HL-60/S4 (cell line): ENCODE measurements at regions not wholly inside any gene's neighbourhood (a gene's known extent, or its start where the extent isn't known, plus 50 kb on each side); places are given as distances from the start of the nearest gene placed in this dataset.
"Not testable (repeated sequence)": the region's sequence is repeated elsewhere in the genome, so short reads cannot be mapped to it uniquely, and the experiment has no call there.

Experiments
- in situ Hi-C: fragments of 300-500 bp; cut with MboI; formaldehyde crosslinking; loops from 2 replicates; pipeline ENCODE4 v1.14.3; 2022; ENCODE audit warnings: low sequenced_read_pairs

DNA sequence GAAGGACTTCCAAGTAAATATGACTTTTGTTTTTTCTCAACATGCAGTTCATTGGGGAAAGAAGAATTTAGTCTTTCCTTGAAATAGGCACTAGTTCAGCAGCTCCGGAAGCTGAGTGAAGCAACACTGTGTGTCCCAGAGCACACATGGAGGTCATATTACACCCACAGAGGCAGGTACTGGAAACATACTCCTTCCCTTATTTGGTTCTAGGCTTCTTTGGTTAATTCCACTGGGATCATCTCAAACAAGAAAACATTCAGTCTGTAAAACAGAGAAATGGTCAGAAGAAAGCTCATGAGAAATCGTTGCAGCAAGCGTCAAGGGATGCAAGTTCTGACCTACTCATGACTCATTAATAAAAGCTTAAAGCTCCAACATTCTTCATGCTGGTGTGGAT lies 175.1 kb upstream of the PCSK5 start:
- in situ Hi-C loops, result no loop called here

DNA sequence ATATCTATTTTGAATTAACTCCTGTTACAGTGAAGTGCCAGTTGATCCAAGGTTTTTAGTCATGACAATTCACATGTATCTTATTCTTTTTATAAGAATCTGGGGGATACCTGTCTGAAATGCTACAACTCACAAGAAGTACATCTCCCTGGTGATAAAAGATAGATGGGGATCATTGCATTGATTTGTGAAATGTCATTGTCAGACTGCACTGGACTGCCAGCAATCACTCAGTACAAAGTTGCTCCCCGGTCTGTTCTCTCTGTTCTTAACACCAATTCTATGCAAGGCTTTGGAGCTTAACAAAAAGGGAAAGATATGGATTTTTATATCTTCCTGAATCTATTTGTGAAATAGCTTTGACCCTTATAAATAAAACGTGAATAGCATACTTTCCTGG lies 171.8 kb upstream of the PCSK5 start:
- in situ Hi-C loops, result no loop called here

DNA sequence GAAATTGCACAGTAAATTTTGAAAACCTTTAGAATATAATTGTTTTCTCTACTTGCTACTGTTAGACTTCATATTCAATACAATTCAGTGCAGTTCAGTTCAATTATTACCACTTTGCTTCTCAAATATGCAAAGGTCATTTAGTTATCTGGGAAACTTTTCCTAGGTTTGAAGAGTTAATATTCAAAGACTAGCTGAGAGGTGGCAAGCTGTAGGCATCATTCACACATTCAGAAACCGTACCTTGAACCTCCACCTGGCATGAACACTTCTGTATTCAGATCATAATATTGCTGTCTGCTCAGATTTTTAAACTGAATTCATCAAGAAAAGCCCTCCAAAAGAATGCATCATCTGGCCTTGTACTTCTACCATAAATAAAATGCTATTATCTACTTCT lies 162.1 kb upstream of the PCSK5 start:
- in situ Hi-C loops, result no loop called here

DNA sequence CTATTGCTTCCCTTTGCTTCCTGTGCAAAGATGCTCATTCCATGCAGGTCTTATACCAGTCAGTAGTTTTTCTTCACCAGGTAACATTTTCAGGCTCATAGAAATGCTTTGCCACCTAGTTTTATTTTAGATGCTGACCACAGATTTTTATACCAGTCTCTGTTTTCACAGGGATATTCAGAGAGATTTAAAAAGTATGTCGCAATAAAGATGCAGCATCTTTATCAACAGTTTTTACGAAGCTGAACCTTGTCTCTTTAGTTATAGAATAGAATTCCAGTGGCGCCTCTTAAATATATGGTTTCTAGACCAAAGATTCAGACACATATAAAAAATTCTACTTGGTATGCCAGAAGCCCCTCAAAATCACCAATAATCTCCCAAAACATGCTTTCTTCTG lies 155.7 kb upstream of the PCSK5 start:
- in situ Hi-C loops, result no loop called here

DNA sequence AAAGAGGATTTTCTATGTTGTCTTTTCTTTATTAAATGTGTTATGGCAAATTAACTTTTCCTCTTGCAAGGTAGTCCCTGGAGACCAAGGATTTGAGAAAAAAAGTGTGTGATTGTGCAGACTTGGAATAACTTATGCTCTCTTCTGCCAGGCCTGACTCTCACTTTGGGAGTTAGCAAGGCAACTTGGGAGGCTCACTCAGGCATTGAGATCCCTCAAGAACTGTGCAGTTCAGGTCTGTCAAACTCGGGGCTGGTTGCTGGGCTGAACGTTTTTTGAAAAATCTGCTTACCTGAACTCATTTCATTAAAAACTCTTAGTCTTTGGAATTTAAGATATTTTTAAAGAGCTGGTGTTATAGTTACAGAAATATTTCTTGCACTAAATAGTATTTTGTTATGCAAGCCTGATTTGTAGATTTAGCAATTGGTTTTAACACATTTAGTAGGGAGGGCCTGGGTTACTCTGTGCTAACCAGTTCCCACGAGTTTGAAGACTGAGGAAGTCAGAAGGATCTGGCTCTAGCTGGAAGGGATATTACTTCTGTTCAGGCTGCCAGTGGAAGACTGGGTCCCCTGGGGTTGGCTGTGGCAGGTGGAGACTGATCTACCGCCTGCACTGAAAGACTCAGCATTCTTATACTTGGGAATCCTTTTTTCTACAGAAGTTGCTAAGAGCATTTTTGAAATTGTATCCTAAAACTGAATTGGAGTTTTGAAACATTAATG lies 150.4 kb upstream of the PCSK5 start:
- in situ Hi-C loops, result no loop called here

DNA sequence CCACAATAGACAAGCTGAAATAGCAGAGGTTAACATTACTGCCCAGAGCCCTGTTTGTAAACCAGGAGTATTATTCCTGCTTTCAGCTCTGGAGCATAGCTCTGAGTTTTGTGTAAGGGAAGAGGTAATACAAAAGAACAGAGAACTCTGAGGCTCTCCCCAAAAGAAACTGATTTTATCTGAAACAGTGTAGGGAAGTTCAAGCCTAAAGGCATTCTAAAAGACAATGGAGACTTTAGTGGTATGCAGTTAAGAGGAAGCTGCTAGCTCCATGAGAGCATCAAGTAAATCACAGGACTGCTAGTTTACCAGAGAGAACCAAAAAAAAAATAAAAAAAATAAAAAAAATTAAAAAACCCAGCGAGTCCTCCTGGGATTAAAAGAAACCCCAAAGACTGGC lies 146.6 kb upstream of the PCSK5 start:
- in situ Hi-C loops, result no loop called here

DNA sequence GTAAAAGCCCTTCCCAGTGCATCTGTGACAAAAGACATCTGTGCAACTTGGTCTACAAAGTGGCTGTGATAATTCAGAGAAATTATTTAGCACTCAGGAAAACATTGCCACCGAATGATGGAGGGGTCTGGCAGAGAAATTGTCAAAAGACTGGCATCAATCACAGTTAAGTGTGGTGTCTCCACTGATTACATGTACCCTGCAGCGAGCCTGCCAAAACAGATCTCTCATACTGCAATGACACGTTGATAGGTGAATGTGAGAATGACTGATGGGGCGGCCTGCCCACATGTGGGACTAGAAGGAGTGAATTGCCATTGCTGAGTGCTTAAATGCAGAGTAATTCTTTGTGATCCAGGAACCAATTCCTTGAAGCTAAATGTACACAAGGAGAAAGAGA lies 136.4 kb upstream of the PCSK5 start:
- in situ Hi-C loops, result no loop called here

DNA sequence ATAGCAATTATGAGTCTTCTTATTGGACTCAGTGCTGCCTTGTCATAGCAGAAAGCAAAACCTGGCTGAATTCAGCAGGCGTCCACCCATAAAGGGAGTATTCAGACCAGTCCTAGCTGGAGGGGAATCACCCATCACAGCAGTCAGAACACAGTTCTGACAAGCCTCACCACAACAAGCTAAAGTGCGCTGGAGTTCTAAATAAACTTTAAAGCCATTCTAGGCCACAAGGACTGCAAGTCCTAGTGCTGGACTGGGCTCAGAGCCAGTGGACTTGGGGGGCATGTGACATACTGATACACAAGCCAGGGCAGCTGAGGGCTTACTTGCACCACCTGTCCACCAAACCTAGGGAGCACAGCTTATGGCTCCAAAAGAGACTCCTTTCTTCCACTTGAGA lies 115.3 kb upstream of the PCSK5 start:
- in situ Hi-C loops, result no loop called here

DNA sequence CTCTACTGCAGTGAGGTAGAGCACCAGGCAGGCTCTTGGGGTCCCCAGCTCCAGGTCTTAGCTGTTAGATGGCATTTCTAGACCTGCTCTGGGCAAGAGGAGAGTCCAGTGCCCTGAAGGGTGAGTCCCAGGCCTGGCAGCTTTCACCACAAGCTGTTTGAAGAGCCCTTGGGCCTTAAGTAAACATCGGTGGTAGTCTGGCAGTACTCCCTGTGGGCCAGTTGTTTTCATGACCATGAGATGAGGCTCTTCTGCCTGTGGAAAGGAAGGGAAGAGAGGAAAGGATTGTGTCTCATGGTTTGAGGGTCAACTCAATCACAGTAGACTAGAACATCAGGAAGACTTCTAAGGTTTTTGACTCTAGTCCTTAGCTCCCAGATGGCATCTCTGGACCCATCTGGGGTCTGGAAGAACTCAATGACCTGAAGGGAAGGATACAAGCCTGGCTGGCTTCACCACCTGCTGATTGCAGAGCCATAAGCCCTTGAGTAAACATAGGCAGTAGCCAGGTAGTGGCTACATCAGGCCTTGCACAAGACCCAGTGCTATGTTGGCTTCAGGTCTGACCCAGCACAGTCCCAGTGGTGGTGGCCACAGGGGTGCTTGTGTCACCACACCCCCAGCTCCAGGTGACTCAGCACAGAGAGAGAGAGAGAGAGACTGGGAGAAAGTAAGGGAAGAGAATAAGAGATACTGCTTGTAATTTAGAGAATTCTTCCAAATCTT lies 114.3 kb upstream of the PCSK5 start:
- in situ Hi-C loops, result no loop called here

DNA sequence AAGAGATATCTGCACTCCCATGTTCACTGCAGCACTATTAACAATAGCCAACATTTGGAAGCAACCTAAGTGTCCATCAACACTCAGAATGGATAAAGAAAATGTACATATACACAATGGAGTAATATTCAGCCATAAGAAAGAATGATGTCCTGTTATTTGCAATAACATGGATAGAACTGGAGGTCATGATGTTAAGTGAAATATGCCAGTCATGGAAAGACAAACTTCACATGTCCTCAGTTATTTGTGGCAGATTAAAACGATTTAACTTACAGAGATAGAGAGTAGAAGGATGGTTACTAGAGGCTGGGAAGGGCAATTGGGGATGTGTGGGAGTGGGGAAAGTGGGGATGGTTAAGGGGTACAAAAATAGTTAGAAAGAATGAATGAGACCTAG lies 110.3 kb upstream of the PCSK5 start:
- in situ Hi-C loops, result no loop called here

DNA sequence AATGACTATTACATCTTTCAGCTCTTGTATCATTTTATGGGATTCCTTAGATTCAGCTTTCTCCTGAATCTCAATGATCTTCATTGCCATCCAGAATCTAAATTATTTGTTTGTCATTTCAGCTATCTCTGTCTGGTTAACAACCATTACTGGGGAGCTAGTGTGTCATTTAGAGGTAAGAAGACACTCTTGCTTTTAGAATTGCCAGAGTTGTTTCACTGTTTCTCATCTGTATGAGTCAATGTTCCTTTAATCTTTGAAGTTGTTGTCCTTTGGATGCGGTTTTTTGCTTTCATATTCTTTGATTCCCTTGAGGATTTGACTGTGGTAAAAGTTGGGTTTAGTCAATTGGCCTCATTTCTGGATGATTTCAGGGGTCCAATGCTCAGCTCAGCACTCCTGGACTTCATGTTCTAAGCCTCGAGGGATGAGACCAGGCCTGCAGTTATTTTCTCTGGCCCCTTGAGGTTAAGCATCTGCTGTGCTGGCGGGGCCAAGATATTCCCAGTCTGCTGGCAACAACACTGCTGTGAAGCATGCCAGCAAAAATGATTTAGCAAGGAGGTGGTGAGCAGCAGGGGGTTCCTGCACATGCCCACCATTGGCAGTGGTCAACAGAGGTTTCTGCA lies 102.4 kb upstream of the PCSK5 start:
- in situ Hi-C loops, result no loop called here

DNA sequence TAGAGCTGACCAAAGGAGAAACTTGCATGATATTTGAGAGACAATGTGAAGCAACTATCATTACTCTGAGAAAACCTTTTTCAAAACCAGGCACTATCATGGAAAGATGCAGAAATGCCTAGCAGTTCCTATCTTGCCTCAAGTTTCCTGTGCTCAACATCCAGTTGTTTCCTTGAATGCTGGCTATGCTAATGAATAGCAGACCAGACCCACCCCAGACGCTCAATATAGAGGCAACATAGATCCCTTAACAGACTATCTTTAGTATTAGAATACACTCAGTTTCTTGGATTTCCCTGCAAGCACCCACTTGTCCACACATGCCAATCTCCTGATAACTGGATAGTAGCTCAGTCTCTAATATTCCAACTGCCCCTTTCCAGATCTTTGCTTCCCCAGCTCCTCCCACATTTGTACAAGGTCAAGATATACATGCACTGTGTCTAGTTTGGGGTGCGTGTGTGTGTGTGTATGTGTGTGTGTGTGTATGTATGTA lies 93.3 kb upstream of the PCSK5 start:
- in situ Hi-C loops, result no loop called here

DNA sequence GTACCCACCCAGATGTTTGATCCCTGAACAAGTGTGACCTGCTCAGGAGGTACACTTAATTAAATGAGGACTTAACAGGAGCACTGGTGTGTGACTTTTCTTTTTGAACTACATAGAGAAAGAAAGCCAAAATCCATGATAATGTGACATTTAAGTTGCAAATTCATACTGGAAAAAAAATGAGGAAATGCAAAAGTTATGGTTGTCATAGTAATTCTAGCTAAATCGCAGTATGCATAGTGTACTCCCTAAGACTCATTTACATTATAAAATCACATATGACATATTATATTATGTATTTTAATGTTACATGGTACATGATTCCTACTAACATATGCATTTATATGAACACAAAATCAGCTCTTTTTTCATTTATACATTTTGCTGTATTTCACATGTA lies 92.0 kb upstream of the PCSK5 start:
- in situ Hi-C loops, result no loop called here

DNA sequence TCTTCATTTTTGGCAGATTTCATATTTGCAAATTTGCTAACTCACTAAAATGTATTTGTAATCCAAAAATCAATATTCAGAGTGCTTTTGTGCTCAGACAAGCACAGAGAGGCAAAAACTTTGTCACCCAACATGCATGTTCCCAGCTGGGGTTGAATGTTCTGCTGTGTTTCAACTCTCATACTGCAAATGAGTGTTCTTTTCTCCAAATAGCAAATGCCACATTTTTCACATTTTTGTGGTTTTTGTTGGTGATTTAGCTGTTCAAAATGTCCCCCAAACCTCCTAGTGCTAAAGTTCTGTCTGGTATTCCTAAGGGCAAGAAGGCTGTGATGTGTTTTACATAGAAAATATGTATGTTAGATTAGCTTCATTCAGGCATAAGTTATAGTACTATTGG lies 87.3 kb upstream of the PCSK5 start:
- in situ Hi-C loops, result no loop called here

DNA sequence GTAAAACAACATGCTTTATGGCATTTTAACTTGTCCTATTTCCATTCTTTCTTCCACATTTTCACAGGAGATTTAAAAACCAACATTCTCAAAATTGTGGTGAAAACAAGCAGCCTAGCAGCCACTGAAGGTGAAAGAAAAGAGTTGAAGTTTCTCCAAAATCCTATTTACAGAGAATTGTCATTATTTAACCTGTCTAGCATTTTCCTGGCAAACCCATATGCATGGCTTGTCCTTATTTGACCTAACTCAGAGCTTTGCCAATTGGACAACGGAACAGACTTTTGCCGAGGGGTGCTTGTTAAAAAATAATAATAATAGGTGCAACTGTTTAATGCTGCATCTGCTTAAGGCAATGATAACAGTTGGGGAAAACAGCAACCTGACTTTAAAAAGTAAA lies 80.4 kb upstream of the PCSK5 start:
- in situ Hi-C loops, result no loop called here

DNA sequence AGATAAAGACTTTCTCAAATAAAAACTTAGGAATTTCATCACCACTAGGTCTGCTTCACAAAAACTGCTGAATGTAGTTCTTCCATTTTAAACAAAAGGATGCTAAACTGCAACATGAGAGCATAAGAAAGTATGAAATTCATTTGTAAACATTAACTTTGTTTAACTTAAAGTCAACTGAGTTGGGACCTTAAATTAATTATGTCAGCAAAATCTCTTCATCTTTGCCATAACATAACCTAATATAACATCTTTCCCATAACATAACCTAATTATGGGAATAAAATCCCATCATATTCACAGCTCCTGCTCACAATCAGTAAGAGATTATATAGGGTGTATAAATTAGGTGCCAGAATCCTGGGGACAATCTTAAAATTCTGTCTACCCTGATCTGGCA lies 78.8 kb upstream of the PCSK5 start:
- in situ Hi-C loops, result no loop called here

DNA sequence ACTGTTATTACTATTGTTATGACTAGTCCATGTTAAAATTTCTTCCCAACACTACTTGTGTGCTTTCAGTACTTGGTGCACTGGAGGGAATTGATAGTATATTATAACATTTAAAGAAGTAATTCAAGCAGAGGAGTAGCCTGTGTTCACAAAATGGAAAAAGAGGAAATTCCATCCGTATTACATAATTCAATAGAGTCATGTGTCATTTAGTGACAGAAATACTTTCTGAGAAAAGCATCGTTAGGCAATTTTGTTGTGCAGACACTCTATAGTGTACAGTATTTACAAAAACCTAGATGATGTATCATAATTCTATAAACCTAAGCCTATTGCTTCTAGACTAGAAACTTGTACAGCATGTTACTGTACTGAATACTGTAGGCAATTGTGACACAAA lies 78.3 kb upstream of the PCSK5 start:
- in situ Hi-C loops, result no loop called here

DNA sequence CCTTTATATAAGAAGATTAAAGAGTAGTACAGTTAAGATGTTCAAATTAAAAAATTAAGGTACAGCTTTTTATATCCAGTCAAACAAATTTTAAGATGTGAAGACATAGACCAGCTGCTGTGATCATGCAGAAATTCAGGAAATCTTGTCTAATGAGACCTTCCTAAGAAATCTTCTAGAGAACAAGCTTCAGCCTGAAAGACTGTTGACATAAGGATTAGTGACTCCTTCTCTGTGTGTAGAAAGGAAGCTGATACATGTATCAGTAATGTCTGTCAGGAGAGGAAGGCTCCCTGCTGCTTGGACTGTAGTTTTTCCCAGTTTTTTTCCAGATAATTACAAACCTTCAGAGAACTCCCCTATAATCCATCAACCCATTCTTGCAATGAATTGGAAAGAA lies 75.8 kb upstream of the PCSK5 start:
- in situ Hi-C loops, result no loop called here

DNA sequence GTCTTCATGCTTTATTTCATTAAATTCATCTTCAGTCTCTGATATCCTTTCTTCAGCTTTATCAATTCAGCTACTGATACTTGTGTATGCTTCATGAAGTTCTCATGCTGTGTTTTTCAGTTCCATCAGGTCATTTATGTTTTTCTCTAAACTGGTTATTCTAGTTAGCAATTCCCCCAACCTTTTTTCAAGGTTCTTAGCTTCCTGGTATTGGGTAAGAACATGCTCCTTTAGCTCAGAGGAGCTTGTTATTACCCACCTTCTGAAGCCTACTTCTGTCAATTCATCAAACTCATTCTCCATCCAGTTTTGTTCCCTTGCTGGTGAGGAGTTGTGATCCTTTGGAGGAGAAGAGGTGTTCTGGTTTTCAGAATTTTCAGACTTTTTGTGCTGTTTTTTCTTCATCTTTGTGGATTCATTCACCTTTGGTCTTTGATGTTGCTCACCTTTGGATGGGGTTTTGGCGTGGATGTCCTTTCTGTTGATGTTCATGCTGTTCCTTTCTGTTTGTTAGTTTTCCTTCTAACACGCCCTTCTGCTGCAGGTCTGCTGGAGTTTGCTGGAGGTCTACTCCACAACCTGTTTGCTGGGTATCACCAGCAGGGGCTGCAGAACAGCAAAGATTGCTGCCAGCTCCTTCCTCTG lies 69.9 kb upstream of the PCSK5 start:
- in situ Hi-C loops, result not testable (repeated sequence)

DNA sequence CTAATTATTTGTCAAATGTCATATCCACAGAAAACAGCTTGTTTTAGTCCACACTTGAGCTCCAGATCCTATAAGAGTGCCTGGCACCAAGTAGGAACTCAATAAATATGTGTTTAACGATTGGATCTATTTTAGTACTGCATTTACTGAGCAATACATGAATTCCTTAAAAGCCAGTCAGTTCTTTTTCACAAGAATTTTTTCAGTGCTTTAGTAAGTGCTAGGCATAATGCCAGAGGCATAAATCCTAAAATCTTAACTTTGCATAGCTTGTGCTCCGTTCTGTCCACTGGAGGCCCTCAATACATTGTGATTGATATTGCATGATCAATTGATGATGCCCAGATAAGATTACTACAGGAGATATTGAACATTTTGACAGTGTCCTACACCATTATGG lies 67.3 kb upstream of the PCSK5 start:
- in situ Hi-C loops, result no loop called here

DNA sequence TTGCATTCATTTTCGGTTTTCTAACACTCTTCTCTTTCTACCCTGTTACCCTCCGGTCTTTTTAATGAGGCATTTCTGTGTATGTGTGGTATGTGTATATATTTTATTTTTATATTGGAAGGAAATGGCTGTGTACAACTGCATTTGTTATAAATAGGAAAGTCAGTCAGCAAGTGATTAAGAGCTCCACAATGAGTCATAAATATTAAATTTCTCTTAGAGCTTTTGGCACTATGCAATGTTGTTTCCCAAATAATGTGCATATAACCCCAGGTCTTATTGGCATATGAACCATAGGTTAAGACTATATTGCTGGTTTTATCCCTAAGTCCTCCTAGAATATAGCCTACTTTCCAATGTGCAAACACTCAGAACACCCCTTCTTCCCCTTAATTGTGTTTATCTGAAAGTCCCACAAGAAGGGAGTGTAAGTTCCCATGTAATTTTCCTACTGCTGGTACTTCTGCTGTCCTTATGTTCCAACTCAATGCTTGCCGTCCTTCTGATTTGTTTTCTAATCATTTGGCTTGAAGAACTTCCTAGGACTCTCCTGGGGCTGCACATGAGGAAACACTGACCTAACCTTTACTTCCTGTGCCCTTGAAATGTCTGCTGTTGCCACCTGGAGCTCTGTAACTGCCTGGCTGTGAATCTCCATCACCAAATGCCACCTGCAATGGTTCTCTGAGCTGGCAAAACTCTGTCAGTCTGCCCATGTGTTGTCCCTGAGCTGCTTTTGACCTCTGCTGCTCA lies 65.5 kb upstream of the PCSK5 start:
- in situ Hi-C loops, result no loop called here
